ENCODE measurements at regions not wholly inside any gene's neighbourhood (a gene's known extent, or its start where the extent isn't known, plus 50 kb on each side); places are given as distances from the start of the nearest gene placed in this dataset.
"Not testable (repeated sequence)": the region's sequence is repeated elsewhere in the genome, so short reads cannot be mapped to it uniquely, and the experiment has no call there.

GRCh38 chr17:64773386-64773835 lies 111.3 kb upstream of the SMURF2 start:
- ATAC-seq (no peak), DNase-seq (no peak)

- ATAC-seq: no peak
- no peak for DNase-seq
Observed at GRCh38 chr17:64772845-64773299, 110.8 kb upstream of the SMURF2 start.

- DNase-seq (no peak), ATAC-seq (no peak)
Observed at GRCh38 chr17:64771980-64772844, 110.1 kb upstream of the SMURF2 start.

- DNase-seq (no peak), ATAC-seq (no peak)
Observed at GRCh38 chr17:64769712-64770111, 107.6 kb upstream of the SMURF2 start.

GRCh38 chr17:64767269-64767997 lies 105.3 kb upstream of the SMURF2 start:
- no peak for DNase-seq
- ATAC-seq: no peak

- no peak for DNase-seq
- no peak for ATAC-seq
Observed at GRCh38 chr17:64765191-64765889, 103.2 kb upstream of the SMURF2 start.

GRCh38 chr17:64750891-64751677 lies 89.0 kb upstream of the SMURF2 start:
- ATAC-seq (no peak), DNase-seq (no peak)

GRCh38 chr17:64750478-64750877 lies 88.4 kb upstream of the SMURF2 start:
- DNase-seq (no peak), ATAC-seq (no peak)

- ATAC-seq: no peak
- no peak for DNase-seq
Observed at GRCh38 chr17:64749306-64749705, 87.2 kb upstream of the SMURF2 start.

GRCh38 chr17:64747938-64748540 lies 85.9 kb upstream of the SMURF2 start:
- ATAC-seq: no peak
- no peak for DNase-seq

- DNase-seq (no peak), ATAC-seq (no peak)
Observed at GRCh38 chr17:64742326-64742725, 80.2 kb upstream of the SMURF2 start.

- not testable (repeated sequence) for ATAC-seq, DNase-seq
Observed at GRCh38 chr17:64741916-64742315, 79.8 kb upstream of the SMURF2 start.

GRCh38 chr17:64741038-64741641 lies 79.0 kb upstream of the SMURF2 start:
- ATAC-seq: no peak
- DNase-seq: no peak

- peak; percentile 59 for ATAC-seq
- no peak for DNase-seq
Observed at GRCh38 chr17:64739316-64740058, 77.4 kb upstream of the SMURF2 start.

GRCh38 chr17:64736804-64737492 lies 74.8 kb upstream of the SMURF2 start:
- ATAC-seq (peak; percentile 69), DNase-seq (peak; percentile 50)

GRCh38 chr17:64732336-64733006 lies 70.4 kb upstream of the SMURF2 start:
- DNase-seq (no peak), ATAC-seq (no peak)

GRCh38 chr17:64730023-64730422 lies 67.9 kb upstream of the SMURF2 start:
- DNase-seq, ATAC-seq: not testable (repeated sequence)

- DNase-seq (no peak), ATAC-seq (no peak)
Observed at GRCh38 chr17:64729201-64729600, 67.1 kb upstream of the SMURF2 start.

Data from stimulated activated naive CD8-positive, alpha-beta T cell treated with anti-CD3 and anti-CD28 coated beads, Interleukin-15, Interleukin-2, amounts not matched to agents 100 U/mL and 50 U/mL, for 24 hours (primary cell).